ENCODE measurements at regions not wholly inside any gene's neighbourhood (a gene's known extent, or its start where the extent isn't known, plus 50 kb on each side); places are given as distances from the start of the nearest gene placed in this dataset.

DNA sequence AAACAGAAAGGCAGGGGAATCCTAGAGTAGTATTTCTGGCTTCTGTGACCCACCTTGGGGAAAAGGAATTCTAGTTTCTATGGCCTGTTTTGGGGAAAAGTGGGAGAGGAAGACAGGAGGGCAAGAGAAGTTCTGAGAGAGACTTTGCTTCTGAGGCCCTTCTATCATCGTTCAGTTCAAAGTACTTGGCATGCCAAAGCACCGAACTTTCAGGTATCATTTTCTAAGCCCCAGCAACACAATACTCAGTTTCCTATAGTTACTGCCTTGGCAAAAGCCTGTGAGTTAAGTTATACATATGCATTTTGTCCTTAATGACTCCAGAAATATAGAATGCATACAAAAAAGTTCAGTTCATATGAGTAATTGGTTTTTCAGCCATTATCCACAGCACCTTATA lies 74.1 kb upstream of the CHD2 start:
- no peak for TF ChIP-seq ASH2L (IDR thresholded peaks at IDR 0.05; ENCODE audit: insufficient read length, low read depth, low read length)
- TF ChIP-seq TRIM24 (CRISPR knock-in tag; IDR thresholded peaks at IDR 0.05) = no peak
- TF ChIP-seq, protein P1, sequence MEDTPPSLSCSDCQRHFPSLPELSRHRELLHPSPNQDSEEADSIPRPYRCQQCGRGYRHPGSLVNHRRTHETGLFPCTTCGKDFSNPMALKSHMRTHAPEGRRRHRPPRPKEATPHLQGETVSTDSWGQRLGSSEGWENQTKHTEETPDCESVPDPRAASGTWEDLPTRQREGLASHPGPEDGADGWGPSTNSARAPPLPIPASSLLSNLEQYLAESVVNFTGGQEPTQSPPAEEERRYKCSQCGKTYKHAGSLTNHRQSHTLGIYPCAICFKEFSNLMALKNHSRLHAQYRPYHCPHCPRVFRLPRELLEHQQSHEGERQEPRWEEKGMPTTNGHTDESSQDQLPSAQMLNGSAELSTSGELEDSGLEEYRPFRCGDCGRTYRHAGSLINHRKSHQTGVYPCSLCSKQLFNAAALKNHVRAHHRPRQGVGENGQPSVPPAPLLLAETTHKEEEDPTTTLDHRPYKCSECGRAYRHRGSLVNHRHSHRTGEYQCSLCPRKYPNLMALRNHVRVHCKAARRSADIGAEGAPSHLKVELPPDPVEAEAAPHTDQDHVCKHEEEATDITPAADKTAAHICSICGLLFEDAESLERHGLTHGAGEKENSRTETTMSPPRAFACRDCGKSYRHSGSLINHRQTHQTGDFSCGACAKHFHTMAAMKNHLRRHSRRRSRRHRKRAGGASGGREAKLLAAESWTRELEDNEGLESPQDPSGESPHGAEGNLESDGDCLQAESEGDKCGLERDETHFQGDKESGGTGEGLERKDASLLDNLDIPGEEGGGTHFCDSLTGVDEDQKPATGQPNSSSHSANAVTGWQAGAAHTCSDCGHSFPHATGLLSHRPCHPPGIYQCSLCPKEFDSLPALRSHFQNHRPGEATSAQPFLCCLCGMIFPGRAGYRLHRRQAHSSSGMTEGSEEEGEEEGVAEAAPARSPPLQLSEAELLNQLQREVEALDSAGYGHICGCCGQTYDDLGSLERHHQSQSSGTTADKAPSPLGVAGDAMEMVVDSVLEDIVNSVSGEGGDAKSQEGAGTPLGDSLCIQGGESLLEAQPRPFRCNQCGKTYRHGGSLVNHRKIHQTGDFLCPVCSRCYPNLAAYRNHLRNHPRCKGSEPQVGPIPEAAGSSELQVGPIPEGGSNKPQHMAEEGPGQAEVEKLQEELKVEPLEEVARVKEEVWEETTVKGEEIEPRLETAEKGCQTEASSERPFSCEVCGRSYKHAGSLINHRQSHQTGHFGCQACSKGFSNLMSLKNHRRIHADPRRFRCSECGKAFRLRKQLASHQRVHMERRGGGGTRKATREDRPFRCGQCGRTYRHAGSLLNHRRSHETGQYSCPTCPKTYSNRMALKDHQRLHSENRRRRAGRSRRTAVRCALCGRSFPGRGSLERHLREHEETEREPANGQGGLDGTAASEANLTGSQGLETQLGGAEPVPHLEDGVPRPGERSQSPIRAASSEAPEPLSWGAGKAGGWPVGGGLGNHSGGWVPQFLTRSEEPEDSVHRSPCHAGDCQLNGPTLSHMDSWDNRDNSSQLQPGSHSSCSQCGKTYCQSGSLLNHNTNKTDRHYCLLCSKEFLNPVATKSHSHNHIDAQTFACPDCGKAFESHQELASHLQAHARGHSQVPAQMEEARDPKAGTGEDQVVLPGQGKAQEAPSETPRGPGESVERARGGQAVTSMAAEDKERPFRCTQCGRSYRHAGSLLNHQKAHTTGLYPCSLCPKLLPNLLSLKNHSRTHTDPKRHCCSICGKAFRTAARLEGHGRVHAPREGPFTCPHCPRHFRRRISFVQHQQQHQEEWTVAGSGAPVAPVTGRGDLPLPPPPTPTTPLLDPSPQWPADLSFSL (CRISPR knock-in tag; IDR thresholded peaks at IDR 0.05) = no peak
- TF ChIP-seq, protein P2, sequence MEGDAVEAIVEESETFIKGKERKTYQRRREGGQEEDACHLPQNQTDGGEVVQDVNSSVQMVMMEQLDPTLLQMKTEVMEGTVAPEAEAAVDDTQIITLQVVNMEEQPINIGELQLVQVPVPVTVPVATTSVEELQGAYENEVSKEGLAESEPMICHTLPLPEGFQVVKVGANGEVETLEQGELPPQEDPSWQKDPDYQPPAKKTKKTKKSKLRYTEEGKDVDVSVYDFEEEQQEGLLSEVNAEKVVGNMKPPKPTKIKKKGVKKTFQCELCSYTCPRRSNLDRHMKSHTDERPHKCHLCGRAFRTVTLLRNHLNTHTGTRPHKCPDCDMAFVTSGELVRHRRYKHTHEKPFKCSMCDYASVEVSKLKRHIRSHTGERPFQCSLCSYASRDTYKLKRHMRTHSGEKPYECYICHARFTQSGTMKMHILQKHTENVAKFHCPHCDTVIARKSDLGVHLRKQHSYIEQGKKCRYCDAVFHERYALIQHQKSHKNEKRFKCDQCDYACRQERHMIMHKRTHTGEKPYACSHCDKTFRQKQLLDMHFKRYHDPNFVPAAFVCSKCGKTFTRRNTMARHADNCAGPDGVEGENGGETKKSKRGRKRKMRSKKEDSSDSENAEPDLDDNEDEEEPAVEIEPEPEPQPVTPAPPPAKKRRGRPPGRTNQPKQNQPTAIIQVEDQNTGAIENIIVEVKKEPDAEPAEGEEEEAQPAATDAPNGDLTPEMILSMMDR (CRISPR knock-in tag; IDR thresholded peaks at IDR 0.05) = no peak
- no peak for TF ChIP-seq HNRNPL (IDR thresholded peaks at IDR 0.05; ENCODE audit: low read depth, low read length)
- TF ChIP-seq BHLHE40 (IDR thresholded peaks at IDR 0.05; ENCODE audit: low read length) = no peak
- no peak for TF ChIP-seq ZNF598 (CRISPR knock-in tag; IDR thresholded peaks at IDR 0.05; ENCODE audit: borderline replicate concordance)
- TF ChIP-seq TARDBP (CRISPR knock-in tag; IDR thresholded peaks at IDR 0.05) = no peak
